ENCODE measurements at regions not wholly inside any gene's neighbourhood (a gene's known extent, or its start where the extent isn't known, plus 50 kb on each side); places are given as distances from the start of the nearest gene placed in this dataset.

DNA sequence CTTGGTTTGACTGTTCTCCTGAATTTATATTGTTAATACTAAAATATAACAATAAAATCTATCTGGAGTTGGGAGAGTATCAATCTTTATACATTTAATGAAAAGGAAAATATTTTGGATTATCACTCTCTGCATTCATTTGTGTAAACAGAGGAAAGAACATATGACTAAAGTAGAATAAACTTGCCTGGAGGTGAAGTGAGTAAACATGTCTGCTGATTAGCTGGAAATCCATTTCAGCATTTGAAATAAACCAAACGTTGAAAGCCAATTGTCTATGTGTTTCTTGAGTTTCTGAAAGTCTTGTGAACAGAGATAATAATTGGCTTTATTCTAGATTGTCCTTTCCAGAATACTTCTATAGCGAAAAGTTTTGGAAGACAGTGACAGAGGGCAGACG, 776.2 kb downstream of the SEMA5A start:
- Histone ChIP-seq H3K4me3 (replicated peaks in 1 of 2; ENCODE audit: low read depth in 1 of 2, low read length in 2 of 2) (no peak overlapping the region), H3K9me2 (ENCODE audit: insufficient read depth) (no peaks in the 10 kb centered on the region), H3K4me2 (ENCODE audit: low read length) (no peak overlapping the region), H3K27ac (ENCODE audit: low read depth, low read length) (no peak overlapping the region), H4K20me1 (ENCODE audit: insufficient read depth) (no peaks in the 10 kb centered on the region), H3K27me3 (ENCODE audit: insufficient read depth, low read length) (no peaks in the 10 kb centered on the region), H3K9me3 (ENCODE audit: control insufficient read depth in 1 of 2, insufficient read depth in 1 of 2, low read depth in 1 of 2, low read length in 2 of 2) (peaks cover 6 to 26% of the 10 kb centered on the region in 2 experiments; a peak in 2 of 4 replicates), H3K4me1 (ENCODE audit: control insufficient read depth in 1 of 2, insufficient read depth in 2 of 2, low read length in 2 of 2) (no peaks in the 10 kb centered on the region), H3K36me3 (ENCODE audit: control insufficient read depth in 1 of 2, insufficient read depth in 2 of 2, low read length in 2 of 2) (no peaks in the 10 kb centered on the region), H3K9ac (ENCODE audit: low read length) (no peak overlapping the region), H3K79me2 (ENCODE audit: insufficient read depth, low read length) (no peaks in the 10 kb centered on the region), H2AFZ (ENCODE audit: low read depth, low read length, poor library complexity, severe bottlenecking) (no peak overlapping the region)
- ChIA-PET CTCF (no interaction called here), POLR2A (no interaction called here), RAD21 (ENCODE audit: low non-redundant PET in 1 of 2, low total read pairs in 2 of 2, uncharacterized antibody in 2 of 2, unreplicated experiment in 2 of 2) (no interaction called here)
- intact Hi-C loops (cut with micrococcal nuclease), result no loop called here
- ATAC-seq (no peak), DNase-seq (ENCODE audit: low read depth, low spot score) (no peak)
- BruUV-seq (replicated peaks), result no TSS peak
- TF ChIP-seq SP1 (IDR thresholded peaks at IDR 0.05; ENCODE audit: low read depth) (no peak), EZH2phosphoT487 (IDR thresholded peaks at IDR 0.05; ENCODE audit: borderline replicate concordance) (no peak), YY1 (IDR thresholded peaks at IDR 0.05; ENCODE audit: extremely low read depth, insufficient replicate concordance, low read depth, low read length) (no peak), EGR1 (IDR thresholded peaks at IDR 0.05; ENCODE audit: low read depth) (no peak), ZFX (IDR thresholded peaks at IDR 0.05) (no peak), JUND (IDR thresholded peaks at IDR 0.05) (no peak), TCF7L2 (IDR thresholded peaks at IDR 0.05; ENCODE audit: borderline replicate concordance, extremely low read depth, insufficient read depth, insufficient read length) (no peak)
- TF ChIP-seq, protein P1, sequence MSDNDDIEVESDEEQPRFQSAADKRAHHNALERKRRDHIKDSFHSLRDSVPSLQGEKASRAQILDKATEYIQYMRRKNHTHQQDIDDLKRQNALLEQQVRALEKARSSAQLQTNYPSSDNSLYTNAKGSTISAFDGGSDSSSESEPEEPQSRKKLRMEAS (IDR thresholded peaks at IDR 0.05), result no peak
- TF ChIP-seq, protein P2, sequence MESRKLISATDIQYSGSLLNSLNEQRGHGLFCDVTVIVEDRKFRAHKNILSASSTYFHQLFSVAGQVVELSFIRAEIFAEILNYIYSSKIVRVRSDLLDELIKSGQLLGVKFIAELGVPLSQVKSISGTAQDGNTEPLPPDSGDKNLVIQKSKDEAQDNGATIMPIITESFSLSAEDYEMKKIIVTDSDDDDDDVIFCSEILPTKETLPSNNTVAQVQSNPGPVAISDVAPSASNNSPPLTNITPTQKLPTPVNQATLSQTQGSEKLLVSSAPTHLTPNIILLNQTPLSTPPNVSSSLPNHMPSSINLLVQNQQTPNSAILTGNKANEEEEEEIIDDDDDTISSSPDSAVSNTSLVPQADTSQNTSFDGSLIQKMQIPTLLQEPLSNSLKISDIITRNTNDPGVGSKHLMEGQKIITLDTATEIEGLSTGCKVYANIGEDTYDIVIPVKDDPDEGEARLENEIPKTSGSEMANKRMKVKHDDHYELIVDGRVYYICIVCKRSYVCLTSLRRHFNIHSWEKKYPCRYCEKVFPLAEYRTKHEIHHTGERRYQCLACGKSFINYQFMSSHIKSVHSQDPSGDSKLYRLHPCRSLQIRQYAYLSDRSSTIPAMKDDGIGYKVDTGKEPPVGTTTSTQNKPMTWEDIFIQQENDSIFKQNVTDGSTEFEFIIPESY (IDR thresholded peaks at IDR 0.05; ENCODE audit: extremely low read depth, insufficient replicate concordance, low read length), result no peak
